ENCODE measurements at regions not wholly inside any gene's neighbourhood (a gene's known extent, or its start where the extent isn't known, plus 50 kb on each side); places are given as distances from the start of the nearest gene placed in this dataset.

GRCh38 chr10:47175181-47176123 lies 124.5 kb upstream of the GDF10 start:
- no peak for TF ChIP-seq ZNF324 (tag by site-specific recombination; IDR thresholded peaks at IDR 0.05)
- no peak for TF ChIP-seq YY2 (tag by site-specific recombination; IDR thresholded peaks at IDR 0.05)
- TF ChIP-seq ZNF488 (tag by site-specific recombination; IDR thresholded peaks at IDR 0.05) = no peak
- no peak for TF ChIP-seq ZNF48 (tag by site-specific recombination; IDR thresholded peaks at IDR 0.05)
- no peak for TF ChIP-seq ZNF133 (tag by site-specific recombination; IDR thresholded peaks at IDR 0.05)
- TF ChIP-seq, protein P1, sequence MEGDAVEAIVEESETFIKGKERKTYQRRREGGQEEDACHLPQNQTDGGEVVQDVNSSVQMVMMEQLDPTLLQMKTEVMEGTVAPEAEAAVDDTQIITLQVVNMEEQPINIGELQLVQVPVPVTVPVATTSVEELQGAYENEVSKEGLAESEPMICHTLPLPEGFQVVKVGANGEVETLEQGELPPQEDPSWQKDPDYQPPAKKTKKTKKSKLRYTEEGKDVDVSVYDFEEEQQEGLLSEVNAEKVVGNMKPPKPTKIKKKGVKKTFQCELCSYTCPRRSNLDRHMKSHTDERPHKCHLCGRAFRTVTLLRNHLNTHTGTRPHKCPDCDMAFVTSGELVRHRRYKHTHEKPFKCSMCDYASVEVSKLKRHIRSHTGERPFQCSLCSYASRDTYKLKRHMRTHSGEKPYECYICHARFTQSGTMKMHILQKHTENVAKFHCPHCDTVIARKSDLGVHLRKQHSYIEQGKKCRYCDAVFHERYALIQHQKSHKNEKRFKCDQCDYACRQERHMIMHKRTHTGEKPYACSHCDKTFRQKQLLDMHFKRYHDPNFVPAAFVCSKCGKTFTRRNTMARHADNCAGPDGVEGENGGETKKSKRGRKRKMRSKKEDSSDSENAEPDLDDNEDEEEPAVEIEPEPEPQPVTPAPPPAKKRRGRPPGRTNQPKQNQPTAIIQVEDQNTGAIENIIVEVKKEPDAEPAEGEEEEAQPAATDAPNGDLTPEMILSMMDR (tag by site-specific recombination; IDR thresholded peaks at IDR 0.05) = no peak
- TF ChIP-seq HOXA7 (CRISPR knock-in tag; IDR thresholded peaks at IDR 0.05; ENCODE audit: borderline replicate concordance) = no peak
- no peak for TF ChIP-seq HOXC10 (CRISPR knock-in tag; IDR thresholded peaks at IDR 0.05)
- TF ChIP-seq KLF1 (tag by site-specific recombination; IDR thresholded peaks at IDR 0.05) = no peak
- TF ChIP-seq, protein P2, sequence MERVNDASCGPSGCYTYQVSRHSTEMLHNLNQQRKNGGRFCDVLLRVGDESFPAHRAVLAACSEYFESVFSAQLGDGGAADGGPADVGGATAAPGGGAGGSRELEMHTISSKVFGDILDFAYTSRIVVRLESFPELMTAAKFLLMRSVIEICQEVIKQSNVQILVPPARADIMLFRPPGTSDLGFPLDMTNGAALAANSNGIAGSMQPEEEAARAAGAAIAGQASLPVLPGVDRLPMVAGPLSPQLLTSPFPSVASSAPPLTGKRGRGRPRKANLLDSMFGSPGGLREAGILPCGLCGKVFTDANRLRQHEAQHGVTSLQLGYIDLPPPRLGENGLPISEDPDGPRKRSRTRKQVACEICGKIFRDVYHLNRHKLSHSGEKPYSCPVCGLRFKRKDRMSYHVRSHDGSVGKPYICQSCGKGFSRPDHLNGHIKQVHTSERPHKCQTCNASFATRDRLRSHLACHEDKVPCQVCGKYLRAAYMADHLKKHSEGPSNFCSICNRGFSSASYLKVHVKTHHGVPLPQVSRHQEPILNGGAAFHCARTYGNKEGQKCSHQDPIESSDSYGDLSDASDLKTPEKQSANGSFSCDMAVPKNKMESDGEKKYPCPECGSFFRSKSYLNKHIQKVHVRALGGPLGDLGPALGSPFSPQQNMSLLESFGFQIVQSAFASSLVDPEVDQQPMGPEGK (tag by site-specific recombination; IDR thresholded peaks at IDR 0.05) = no peak
- TF ChIP-seq, protein P3, sequence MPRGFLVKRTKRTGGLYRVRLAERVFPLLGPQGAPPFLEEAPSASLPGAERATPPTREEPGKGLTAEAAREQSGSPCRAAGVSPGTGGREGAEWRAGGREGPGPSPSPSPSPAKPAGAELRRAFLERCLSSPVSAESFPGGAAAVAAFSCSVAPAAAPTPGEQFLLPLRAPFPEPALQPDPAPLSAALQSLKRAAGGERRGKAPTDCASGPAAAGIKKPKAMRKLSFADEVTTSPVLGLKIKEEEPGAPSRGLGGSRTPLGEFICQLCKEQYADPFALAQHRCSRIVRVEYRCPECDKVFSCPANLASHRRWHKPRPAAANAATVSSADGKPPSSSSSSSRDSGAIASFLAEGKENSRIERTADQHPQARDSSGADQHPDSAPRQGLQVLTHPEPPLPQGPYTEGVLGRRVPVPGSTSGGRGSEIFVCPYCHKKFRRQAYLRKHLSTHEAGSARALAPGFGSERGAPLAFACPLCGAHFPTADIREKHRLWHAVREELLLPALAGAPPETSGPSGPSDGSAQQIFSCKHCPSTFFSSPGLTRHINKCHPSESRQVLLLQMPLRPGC (tag by site-specific recombination; IDR thresholded peaks at IDR 0.05) = no peak
- no peak for TF ChIP-seq ZBTB11 (tag by site-specific recombination; conservative IDR thresholded peaks at IDR 0.05; ENCODE audit: low read depth)
- no peak for TF ChIP-seq RBAK (tag by site-specific recombination; IDR thresholded peaks at IDR 0.05)

Data from HEK293 (cell line).